H9 (cell line): ENCODE measurements at regions not wholly inside any gene's neighbourhood (a gene's known extent, or its start where the extent isn't known, plus 50 kb on each side); places are given as distances from the start of the nearest gene placed in this dataset.

Experiments
- DNase-seq: peaks from one replicate; pipeline ENCODE4 v3.0.0-alpha.2; 2017
- H2AFZ ChIP-seq: one replicate; pipeline ENCODE4 v1.6.1; 2013; ENCODE audit warnings: mild to moderate bottlenecking, low read length, control low read depth, moderate library complexity
- H2AK5ac ChIP-seq: 2 replicates; pipeline ENCODE4 v1.6.1; 2013; ENCODE audit warnings: low read length, control low read depth, mixed read lengths; ENCODE audit not compliant: insufficient read length
- H2BK120ac ChIP-seq: one replicate; pipeline ENCODE4 v1.6.1; 2013; ENCODE audit warnings: low read depth, mild to moderate bottlenecking, low read length, control low read depth, inconsistent platforms; ENCODE audit not compliant: poor library complexity, severe bottlenecking
- H2BK12ac ChIP-seq: 2 replicates; pipeline ENCODE4 v1.6.1; 2013; ENCODE audit warnings: low read length, control low read depth, mixed read lengths, low read depth; ENCODE audit not compliant: insufficient read length
- H2BK15ac ChIP-seq: 2 replicates; pipeline ENCODE4 v1.6.1; 2013; ENCODE audit warnings: low read depth, low read length, control low read depth
- H2BK20ac ChIP-seq: one replicate; pipeline ENCODE4 v1.6.1; 2013; ENCODE audit warnings: low read depth, mild to moderate bottlenecking, low read length, control low read depth, inconsistent platforms; ENCODE audit not compliant: poor library complexity, severe bottlenecking
- H2BK5ac ChIP-seq: 2 replicates; pipeline ENCODE4 v1.6.1; 2013; ENCODE audit warnings: low read length, control low read depth, mixed read lengths; ENCODE audit not compliant: insufficient read length
- H3K14ac ChIP-seq: 2 replicates; pipeline ENCODE4 v1.6.1; 2013; ENCODE audit warnings: low read length, control low read depth; ENCODE audit not compliant: insufficient read depth
- H3K18ac ChIP-seq: 2 replicates; pipeline ENCODE4 v1.6.1; 2013; ENCODE audit warnings: low read depth, mild to moderate bottlenecking, mixed read lengths, low read length, control low read depth; ENCODE audit not compliant: insufficient read length
- H3K23ac ChIP-seq: 2 replicates; pipeline ENCODE4 v1.6.1; 2013; ENCODE audit warnings: low read length, control low read depth, mixed read lengths, low read depth; ENCODE audit not compliant: insufficient read length
- H3K23me2 ChIP-seq: 2 replicates; pipeline ENCODE4 v1.6.1; 2013; ENCODE audit warnings: low read depth, mild to moderate bottlenecking, mixed read lengths, low read length, control low read depth; ENCODE audit not compliant: insufficient read length, poor library complexity, severe bottlenecking
- H3K27ac ChIP-seq: 2 replicates; pipeline ENCODE4 v1.5.1; 2013; ENCODE audit warnings: low read length, control low read depth, mixed read lengths, low read depth; ENCODE audit not compliant: insufficient read length
- H3K27me3 ChIP-seq: 2 replicates; pipeline ENCODE4 v1.6.1; 2013; ENCODE audit warnings: low read length, control low read depth, inconsistent platforms; ENCODE audit not compliant: insufficient read depth
- H3K4ac ChIP-seq: 2 replicates; pipeline ENCODE4 v1.6.1; 2013; ENCODE audit warnings: low read depth, mild to moderate bottlenecking, control low read depth, inconsistent platforms, low read length, moderate library complexity
- H3K4me1 ChIP-seq: 2 replicates; pipeline ENCODE4 v1.6.1; 2013; ENCODE audit warnings: low read length, control low read depth, inconsistent platforms; ENCODE audit not compliant: insufficient read depth
- H3K4me2 ChIP-seq: 2 replicates; pipeline ENCODE4 v1.6.1; 2013; ENCODE audit warnings: low read length, control low read depth, mixed read lengths; ENCODE audit not compliant: insufficient read length, insufficient read depth
- H3K56ac ChIP-seq: 2 replicates; pipeline ENCODE4 v1.6.1; 2013; ENCODE audit warnings: low read depth, mild to moderate bottlenecking, mixed read lengths, low read length, control low read depth; ENCODE audit not compliant: insufficient read length
- H3K79me1 ChIP-seq: 2 replicates; pipeline ENCODE4 v1.6.1; 2013; ENCODE audit warnings: low read depth, mild to moderate bottlenecking, moderate library complexity, low read length, control low read depth, inconsistent platforms; ENCODE audit not compliant: insufficient read depth, poor library complexity, severe bottlenecking
- H3K79me2 ChIP-seq: 2 replicates; pipeline ENCODE4 v1.6.1; 2013; ENCODE audit warnings: low read length, control low read depth, inconsistent platforms; ENCODE audit not compliant: insufficient read depth
- H3K9ac ChIP-seq: 2 replicates; pipeline ENCODE4 v1.6.1; 2013; ENCODE audit warnings: low read length, control low read depth, mixed read lengths; ENCODE audit not compliant: insufficient read length; ENCODE audit errors: extremely low read depth
- H3K9me3 ChIP-seq: one replicate; pipeline ENCODE4 v1.6.1; 2013; ENCODE audit warnings: low read depth, low read length, inconsistent platforms; ENCODE audit not compliant: control insufficient read depth
- H3T11ph ChIP-seq: one replicate; pipeline ENCODE4 v1.6.1; 2013; ENCODE audit warnings: mild to moderate bottlenecking, low read length, control low read depth, inconsistent platforms
- H4K20me1 ChIP-seq: one replicate; pipeline ENCODE4 v1.6.1; 2013; ENCODE audit not compliant: control insufficient read depth, insufficient read length, insufficient read depth
- H4K5ac ChIP-seq: 2 replicates; pipeline ENCODE4 v1.6.1; 2013; ENCODE audit warnings: low read depth, mild to moderate bottlenecking, mixed read lengths, low read length, control low read depth; ENCODE audit not compliant: insufficient read length
- H4K8ac ChIP-seq: replicated peaks from 2 replicates; pipeline ENCODE4 v1.6.1; 2013; ENCODE audit warnings: low read length, control low read depth, mixed read lengths, low read depth; ENCODE audit not compliant: insufficient read length
- H4K91ac ChIP-seq: 2 replicates; pipeline ENCODE4 v1.6.1; 2013; ENCODE audit warnings: low read depth, mild to moderate bottlenecking, moderate library complexity, mixed read lengths, low read length, control low read depth; ENCODE audit not compliant: insufficient read length
- H3K27ac Mint-ChIP-seq, 3 experiments: 2 replicates in 2 of 3; 3 replicates in 1 of 3; pipeline ENCODE4 v1.8.0; 2020 to 2021; ENCODE audit warnings: mixed read lengths in 3 of 3, mild to moderate bottlenecking in 1 of 3, moderate library complexity in 1 of 3
- H3K27me3 Mint-ChIP-seq: 2 replicates; pipeline ENCODE4 v1.8.0; 2021; ENCODE audit warnings: low read depth, mild to moderate bottlenecking, moderate library complexity, mixed read lengths
- H3K36me3 Mint-ChIP-seq, 3 experiments: 2 replicates in 2 of 3; 3 replicates in 1 of 3; pipeline ENCODE4 v1.8.0; 2020 to 2021; ENCODE audit warnings: low read depth in 3 of 3, mixed read lengths in 3 of 3; ENCODE audit not compliant: insufficient read depth in 1 of 3
- H3K4me1 Mint-ChIP-seq, 2 experiments: 2 replicates each; pipeline ENCODE4 v1.8.0; 2020; ENCODE audit warnings: mixed read lengths in 2 of 2
- H3K4me3 Mint-ChIP-seq, 2 experiments: 2 replicates in 1 of 2; 3 replicates in 1 of 2; pipeline ENCODE4 v1.8.0; 2020 to 2021; ENCODE audit warnings: mild to moderate bottlenecking in 2 of 2, mixed read lengths in 2 of 2, moderate library complexity in 1 of 2
- H3K9me3 Mint-ChIP-seq, 2 experiments: 2 replicates in 1 of 2; 3 replicates in 1 of 2; pipeline ENCODE4 v1.8.0; 2020; ENCODE audit warnings: mild to moderate bottlenecking in 2 of 2, mixed read lengths in 2 of 2, moderate library complexity in 1 of 2
- WGBS: extraction: QIAGEN DNeasy Blood & Tissue Kit; methylation state at CpG from one replicate; pipeline ENCODE4 v1.1.7; 2013; ENCODE audit warnings: missing lambda C conversion rate, low lambda C conversion rate, mixed read lengths; ENCODE audit not compliant: insufficient read length; ENCODE audit errors: extremely low coverage; 5-methylcytosine and 5-hydroxymethylcytosine counted together
- TF ChIP-seq, protein P1 (sequence below): fragments of 200-600 bp; sonication (generic); conservative IDR thresholded peaks from 3 replicates; pipeline ENCODE4 v1.8.0; 2021; ENCODE audit warnings: antibody characterized with exemption, mild to moderate bottlenecking

DNA sequence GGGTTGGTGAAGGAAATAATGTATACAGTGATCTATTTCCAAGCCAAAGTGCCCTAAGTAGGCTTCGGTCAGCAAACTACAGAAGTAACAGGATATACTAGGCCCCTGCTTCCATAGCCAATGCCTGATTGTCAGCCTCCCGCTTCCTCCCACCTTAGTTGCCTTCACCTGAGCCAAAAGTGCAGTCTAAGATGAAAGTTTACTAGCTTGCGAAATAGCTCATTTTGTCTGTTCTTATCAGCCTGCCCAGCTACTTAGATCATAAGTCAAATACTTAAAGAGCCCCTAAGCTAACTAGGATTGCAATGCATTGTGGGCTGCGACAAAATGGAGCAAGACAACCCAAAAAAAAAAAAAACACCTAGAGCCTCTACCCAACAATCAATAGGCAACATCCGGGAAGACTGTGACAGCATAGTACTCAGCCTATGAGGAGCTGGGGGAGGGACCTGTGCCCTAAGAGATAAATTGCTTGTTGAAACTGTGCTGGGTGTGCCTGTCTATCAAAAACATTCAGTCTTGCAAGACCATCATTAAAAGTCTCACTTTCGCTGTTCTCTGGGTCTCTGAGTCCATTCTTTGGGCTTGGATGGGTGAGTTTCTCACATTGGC is 454.7 kb upstream of the TSHZ3 start:
- Mint-ChIP-seq H3K27ac (no peak overlapping the region), H3K36me3 (no peaks in the 10 kb centered on the region), H3K4me1 (peaks cover 7 to 21% of the 10 kb centered on the region in 2 experiments), H3K27me3 (no peaks in the 10 kb centered on the region; the same call in 1 of the 2 replicates), H3K9me3 (no peaks in the 10 kb centered on the region), H3K4me3 (no peak overlapping the region)
- Histone ChIP-seq H3K79me1 (no peaks in the 10 kb centered on the region), H2BK120ac (no peak overlapping the region), H3K27ac (no peak overlapping the region), H3K9me3 (no peaks in the 10 kb centered on the region), H3K4ac (no peak overlapping the region), H3K56ac (no peak overlapping the region), H3K4me2 (no peak overlapping the region), H2BK5ac (no peak overlapping the region), H3K9ac (no peak overlapping the region), H3T11ph (no peak overlapping the region), H2BK20ac (no peak overlapping the region), H2AFZ (no peak overlapping the region), H3K18ac (no peak overlapping the region), H4K91ac (no peak overlapping the region), H2AK5ac (no peak overlapping the region), H4K8ac (no peak overlapping the region), H4K5ac (no peak overlapping the region), H4K20me1 (no peaks in the 10 kb centered on the region), H3K27me3 (no peaks in the 10 kb centered on the region), H3K14ac (no peak overlapping the region), H3K23me2 (no peaks in the 10 kb centered on the region), H2BK12ac (no peak overlapping the region), H3K4me1 (no peaks in the 10 kb centered on the region), H3K79me2 (no peaks in the 10 kb centered on the region), H3K23ac (no peak overlapping the region), H2BK15ac (no peak overlapping the region)
- WGBS, result no CpG with 5 or more reads among the region's 6 CpGs
- TF ChIP-seq, protein P1, sequence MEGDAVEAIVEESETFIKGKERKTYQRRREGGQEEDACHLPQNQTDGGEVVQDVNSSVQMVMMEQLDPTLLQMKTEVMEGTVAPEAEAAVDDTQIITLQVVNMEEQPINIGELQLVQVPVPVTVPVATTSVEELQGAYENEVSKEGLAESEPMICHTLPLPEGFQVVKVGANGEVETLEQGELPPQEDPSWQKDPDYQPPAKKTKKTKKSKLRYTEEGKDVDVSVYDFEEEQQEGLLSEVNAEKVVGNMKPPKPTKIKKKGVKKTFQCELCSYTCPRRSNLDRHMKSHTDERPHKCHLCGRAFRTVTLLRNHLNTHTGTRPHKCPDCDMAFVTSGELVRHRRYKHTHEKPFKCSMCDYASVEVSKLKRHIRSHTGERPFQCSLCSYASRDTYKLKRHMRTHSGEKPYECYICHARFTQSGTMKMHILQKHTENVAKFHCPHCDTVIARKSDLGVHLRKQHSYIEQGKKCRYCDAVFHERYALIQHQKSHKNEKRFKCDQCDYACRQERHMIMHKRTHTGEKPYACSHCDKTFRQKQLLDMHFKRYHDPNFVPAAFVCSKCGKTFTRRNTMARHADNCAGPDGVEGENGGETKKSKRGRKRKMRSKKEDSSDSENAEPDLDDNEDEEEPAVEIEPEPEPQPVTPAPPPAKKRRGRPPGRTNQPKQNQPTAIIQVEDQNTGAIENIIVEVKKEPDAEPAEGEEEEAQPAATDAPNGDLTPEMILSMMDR, result no peak
- DNase-seq, result no peak
